Activated naive CD8-positive, alpha-beta T cell treated with anti-CD3 and anti-CD28 coated beads, Interleukin-2, amount 50 U/mL, for 24 hours (primary cell): ENCODE measurements at regions not wholly inside any gene's neighbourhood (a gene's known extent, or its start where the extent isn't known, plus 50 kb on each side); places are given as distances from the start of the nearest gene placed in this dataset.

Experiments used
- ATAC-seq: fragments of 150-1000 bp; cut with Tn5 transposase; one replicate; pipeline ENCODE4 v1.10.0; 2021
- DNase-seq: peaks from one replicate; pipeline ENCODE4 v3.0.0; 2021
- H3K27ac Mint-ChIP-seq: one replicate; pipeline ENCODE4 v1.8.0; 2021; ENCODE audit warnings: mild to moderate bottlenecking, mixed read lengths
- H3K27me3 Mint-ChIP-seq: one replicate; pipeline ENCODE4 v1.8.0; 2021; ENCODE audit warnings: mixed read lengths
- H3K36me3 Mint-ChIP-seq: one replicate; pipeline ENCODE4 v1.8.0; 2021; ENCODE audit warnings: low read depth, mixed read lengths
- H3K4me1 Mint-ChIP-seq: one replicate; pipeline ENCODE4 v1.8.0; 2021; ENCODE audit warnings: mixed read lengths
- H3K4me3 Mint-ChIP-seq: one replicate; pipeline ENCODE4 v1.8.0; 2021; ENCODE audit warnings: mild to moderate bottlenecking, moderate library complexity, mixed read lengths
- H3K9me3 Mint-ChIP-seq: one replicate; pipeline ENCODE4 v1.8.0; 2021; ENCODE audit warnings: mixed read lengths

DNA sequence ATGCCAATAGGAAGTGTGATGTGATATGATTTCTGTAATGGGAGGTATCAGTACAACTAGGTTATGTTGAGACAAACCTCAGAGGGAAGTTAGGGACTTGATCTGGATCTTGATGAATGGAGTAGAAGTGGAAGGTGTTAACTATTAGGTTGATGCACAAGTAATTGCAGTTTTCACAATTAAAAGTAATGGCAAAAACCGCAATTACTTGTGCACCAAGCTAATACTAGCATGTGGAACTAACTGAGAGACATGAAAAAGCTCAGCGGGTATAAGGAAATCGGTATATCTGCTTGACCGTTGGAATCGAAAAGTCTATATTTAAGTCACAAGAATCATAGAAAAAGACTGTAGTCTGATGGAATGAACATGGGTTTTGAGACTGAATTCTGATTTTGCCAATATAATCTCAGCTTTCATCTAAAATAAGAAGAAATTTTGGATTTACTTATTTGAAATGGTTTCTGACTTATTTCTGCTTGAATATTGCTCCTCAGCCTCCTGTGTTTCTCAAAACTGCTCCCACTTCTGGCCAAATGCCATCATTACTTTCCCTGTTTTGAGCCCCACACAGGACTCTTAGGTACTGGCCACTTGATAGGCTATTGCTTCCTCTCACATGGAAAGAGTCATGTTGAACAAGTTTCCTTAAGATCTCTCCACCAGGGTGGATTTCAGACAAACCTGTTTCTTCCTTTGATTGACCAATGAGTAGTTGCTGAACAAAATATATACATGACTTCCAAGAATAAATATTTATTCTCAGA, 271.5 kb upstream of the COL8A1 start:
- Mint-ChIP-seq H3K27me3 (no peaks in the 10 kb centered on the region), H3K4me3 (no peak overlapping the region), H3K4me1 (no peaks in the 10 kb centered on the region), H3K27ac (no peak overlapping the region), H3K9me3 (no peaks in the 10 kb centered on the region), H3K36me3 (no peaks in the 10 kb centered on the region)
- ATAC-seq (no peak), DNase-seq (no peak)

DNA sequence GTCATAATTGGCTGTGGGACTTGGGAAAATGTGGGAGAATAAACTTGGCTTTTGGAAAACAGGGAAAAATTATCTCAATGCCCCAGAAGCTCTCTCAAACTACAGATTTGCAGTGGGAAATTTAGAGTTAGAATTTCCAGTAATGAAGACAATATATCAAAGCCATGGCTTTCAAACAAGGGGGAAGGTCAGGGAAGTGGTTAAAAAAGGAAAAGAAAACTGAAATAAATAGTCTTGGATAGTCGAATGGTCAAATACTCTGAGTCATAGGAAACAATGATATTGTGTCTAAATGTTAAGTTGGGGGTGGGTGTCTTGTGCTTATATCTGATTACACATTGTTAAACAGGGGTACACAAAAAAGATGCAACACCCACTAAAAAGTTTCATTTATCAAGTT, 272.4 kb upstream of the COL8A1 start:
- H3K27me3 Mint-ChIP-seq, result no peaks in the 10 kb centered on the region
- H3K36me3 Mint-ChIP-seq, result no peaks in the 10 kb centered on the region
- no peak overlapping the region for H3K4me3 Mint-ChIP-seq
- H3K27ac Mint-ChIP-seq, result no peak overlapping the region
- DNase-seq (no peak), ATAC-seq (no peak)
- no peaks in the 10 kb centered on the region for H3K4me1 Mint-ChIP-seq
- no peaks in the 10 kb centered on the region for H3K9me3 Mint-ChIP-seq

DNA sequence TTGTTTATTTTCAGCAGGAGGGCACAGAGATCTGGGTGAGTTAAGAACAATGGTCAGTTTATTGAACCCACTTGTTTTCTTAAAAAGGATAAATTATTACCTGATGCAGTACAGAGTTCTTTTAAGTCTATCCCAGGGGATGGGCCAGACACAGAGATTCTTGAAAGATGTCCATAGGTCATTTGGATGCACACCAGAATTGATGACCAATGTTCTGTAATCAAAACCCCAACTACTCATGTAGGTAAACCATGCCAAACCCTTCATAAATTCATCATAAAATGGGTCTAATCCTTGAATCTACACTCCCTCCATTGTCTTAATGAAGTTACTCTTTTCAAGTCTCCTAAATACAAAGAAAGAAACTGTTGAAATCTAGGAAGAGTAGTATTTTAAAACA, 273.0 kb upstream of the COL8A1 start:
- Mint-ChIP-seq H3K27ac (no peak overlapping the region), H3K27me3 (no peaks in the 10 kb centered on the region), H3K4me3 (no peak overlapping the region), H3K36me3 (no peaks in the 10 kb centered on the region), H3K9me3 (no peaks in the 10 kb centered on the region), H3K4me1 (no peaks in the 10 kb centered on the region)
- ATAC-seq (no peak), DNase-seq (no peak)

DNA sequence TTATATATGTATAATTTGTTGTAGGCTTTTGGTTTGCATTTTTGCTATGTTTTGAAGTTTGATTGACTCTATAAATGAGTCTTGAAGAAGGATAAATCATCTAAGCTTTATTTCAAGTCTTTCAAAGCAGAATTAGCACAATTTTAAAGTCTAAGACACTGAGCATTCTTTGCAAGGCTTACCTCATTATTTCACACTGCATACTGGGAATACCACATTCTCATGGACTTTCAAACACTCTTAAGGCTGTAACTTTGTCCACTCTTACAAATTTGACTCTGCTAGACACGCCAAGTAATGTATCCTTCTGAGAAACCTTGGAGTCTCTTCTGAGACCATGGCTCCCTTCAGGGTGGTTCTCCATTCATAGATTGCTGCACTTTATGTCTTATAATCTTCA, 281.3 kb upstream of the COL8A1 start:
- Mint-ChIP-seq H3K4me3 (no peak overlapping the region), H3K27ac (no peak overlapping the region), H3K27me3 (no peaks in the 10 kb centered on the region), H3K36me3 (no peaks in the 10 kb centered on the region), H3K9me3 (peaks cover 6% of the 10 kb centered on the region), H3K4me1 (no peaks in the 10 kb centered on the region)
- DNase-seq (no peak), ATAC-seq (no peak)

DNA sequence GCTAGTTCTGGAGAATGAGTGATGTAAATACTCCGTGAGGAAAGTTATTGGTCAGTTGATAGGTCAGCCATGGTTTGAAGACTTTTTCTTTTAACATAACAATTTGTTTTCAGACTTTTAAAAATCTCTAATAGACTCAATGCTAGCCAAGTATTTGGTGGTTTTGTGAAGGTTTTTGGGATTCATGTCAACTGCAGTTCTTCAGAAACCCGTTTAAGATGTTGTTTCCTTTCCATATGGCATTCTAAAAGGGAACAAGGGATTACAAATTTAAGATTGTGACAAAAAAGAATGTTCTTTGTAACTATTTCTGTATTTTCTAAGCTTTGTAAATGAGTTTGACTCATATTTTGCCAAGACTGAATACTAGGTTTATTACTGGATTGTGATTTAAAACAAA, 281.7 kb upstream of the COL8A1 start:
- DNase-seq (no peak), ATAC-seq (no peak)
- H3K9me3 Mint-ChIP-seq, result peaks cover 6% of the 10 kb centered on the region
- H3K4me1 Mint-ChIP-seq, result no peaks in the 10 kb centered on the region
- H3K27ac Mint-ChIP-seq, result no peak overlapping the region
- H3K4me3 Mint-ChIP-seq, result no peak overlapping the region
- no peaks in the 10 kb centered on the region for H3K27me3 Mint-ChIP-seq
- H3K36me3 Mint-ChIP-seq, result no peaks in the 10 kb centered on the region

DNA sequence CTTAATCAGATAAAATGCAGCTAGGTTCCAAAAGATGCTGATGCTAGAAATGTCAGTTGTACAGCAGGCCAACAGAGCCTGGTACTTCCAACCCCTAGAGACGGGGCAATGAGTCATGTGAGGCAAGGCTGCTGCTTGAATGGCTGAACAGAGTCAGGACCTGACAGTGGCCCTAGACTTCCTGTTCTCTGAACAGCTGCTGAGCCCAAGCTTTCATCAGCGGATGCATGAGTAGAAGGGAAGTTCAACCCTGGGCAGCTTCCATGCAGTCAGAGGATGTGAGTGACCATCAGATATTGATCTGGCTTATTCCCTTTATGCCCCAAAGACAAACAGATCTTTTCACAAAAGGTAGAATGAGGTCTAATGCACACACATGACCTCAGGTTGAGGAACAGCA, 282.9 kb upstream of the COL8A1 start:
- H3K36me3 Mint-ChIP-seq, result no peaks in the 10 kb centered on the region
- peaks cover 8% of the 10 kb centered on the region for H3K9me3 Mint-ChIP-seq
- no peak overlapping the region for H3K4me3 Mint-ChIP-seq
- H3K4me1 Mint-ChIP-seq, result no peaks in the 10 kb centered on the region
- ATAC-seq (no peak), DNase-seq (no peak)
- H3K27me3 Mint-ChIP-seq, result no peaks in the 10 kb centered on the region
- H3K27ac Mint-ChIP-seq, result no peak overlapping the region

DNA sequence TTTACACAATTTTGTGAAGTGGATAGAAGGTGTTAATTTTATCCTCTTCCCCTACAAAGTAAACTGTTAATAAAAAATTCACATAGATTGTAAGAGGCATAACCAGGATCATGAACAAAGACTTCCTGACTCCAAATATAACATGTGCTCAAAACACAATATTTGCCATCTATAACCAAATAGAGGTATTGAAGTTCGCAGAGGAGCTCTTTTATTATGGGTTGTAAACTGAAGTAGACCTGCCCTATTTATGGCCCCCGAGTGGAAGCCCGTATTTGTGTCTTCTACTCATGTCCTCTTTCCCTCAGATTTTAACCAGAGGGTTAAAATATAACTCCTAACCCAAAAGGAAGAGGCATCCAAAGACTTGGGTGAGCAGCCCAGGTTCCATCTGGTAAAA, 285.6 kb upstream of the COL8A1 start:
- no peak for ATAC-seq
- no peak for DNase-seq
- Mint-ChIP-seq H3K27me3 (no peaks in the 10 kb centered on the region), H3K4me3 (no peak overlapping the region), H3K27ac (no peak overlapping the region), H3K36me3 (no peaks in the 10 kb centered on the region), H3K4me1 (no peaks in the 10 kb centered on the region), H3K9me3 (peaks cover 8% of the 10 kb centered on the region)

DNA sequence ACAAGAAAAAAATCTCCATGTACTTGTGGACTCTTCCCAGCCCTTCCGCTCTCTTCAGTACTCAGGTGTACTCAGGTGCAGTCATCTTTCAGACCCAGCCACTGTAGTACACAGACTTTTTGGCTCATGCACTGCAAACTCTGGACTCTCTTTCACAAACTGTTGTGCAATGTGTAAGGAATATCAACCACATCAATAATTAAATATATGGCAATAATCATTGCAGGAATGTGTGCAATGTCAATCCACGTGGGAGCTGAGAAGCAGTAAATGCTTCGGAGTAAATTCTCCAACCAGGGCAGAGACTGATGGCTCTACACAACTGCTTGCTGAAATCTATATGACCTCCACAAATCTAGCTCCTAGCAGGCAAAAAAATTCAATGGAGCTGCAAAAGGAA, 287.3 kb upstream of the COL8A1 start:
- H3K36me3 Mint-ChIP-seq, result no peaks in the 10 kb centered on the region
- peaks cover 8% of the 10 kb centered on the region for H3K9me3 Mint-ChIP-seq
- H3K27me3 Mint-ChIP-seq, result no peaks in the 10 kb centered on the region
- ATAC-seq (no peak), DNase-seq (no peak)
- H3K4me3 Mint-ChIP-seq, result no peak overlapping the region
- no peak overlapping the region for H3K27ac Mint-ChIP-seq
- no peaks in the 10 kb centered on the region for H3K4me1 Mint-ChIP-seq

DNA sequence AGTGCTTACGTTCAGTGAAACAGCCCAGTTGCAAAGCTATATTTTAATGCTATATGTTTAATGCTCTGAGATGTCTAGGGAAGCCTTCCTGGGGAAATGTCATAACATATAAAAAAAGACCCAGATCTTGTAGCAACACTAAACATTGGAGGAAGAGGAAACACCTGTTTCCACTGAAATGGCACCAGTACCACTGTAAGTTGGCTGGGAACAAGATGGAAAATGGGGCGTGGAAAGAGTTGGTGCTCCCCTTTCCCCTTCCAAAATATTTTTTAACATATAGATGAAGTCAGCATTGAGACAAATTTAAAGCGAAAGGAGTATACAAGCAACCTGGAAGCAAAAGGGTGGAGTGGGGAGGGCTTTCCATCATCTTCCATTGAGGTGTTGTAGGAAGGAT, 289.9 kb upstream of the COL8A1 start:
- no peaks in the 10 kb centered on the region for H3K4me1 Mint-ChIP-seq
- no peaks in the 10 kb centered on the region for H3K27me3 Mint-ChIP-seq
- peaks cover 3% of the 10 kb centered on the region for H3K9me3 Mint-ChIP-seq
- DNase-seq, result no peak
- no peak overlapping the region for H3K27ac Mint-ChIP-seq
- ATAC-seq, result no peak
- H3K36me3 Mint-ChIP-seq, result no peaks in the 10 kb centered on the region
- no peak overlapping the region for H3K4me3 Mint-ChIP-seq

DNA sequence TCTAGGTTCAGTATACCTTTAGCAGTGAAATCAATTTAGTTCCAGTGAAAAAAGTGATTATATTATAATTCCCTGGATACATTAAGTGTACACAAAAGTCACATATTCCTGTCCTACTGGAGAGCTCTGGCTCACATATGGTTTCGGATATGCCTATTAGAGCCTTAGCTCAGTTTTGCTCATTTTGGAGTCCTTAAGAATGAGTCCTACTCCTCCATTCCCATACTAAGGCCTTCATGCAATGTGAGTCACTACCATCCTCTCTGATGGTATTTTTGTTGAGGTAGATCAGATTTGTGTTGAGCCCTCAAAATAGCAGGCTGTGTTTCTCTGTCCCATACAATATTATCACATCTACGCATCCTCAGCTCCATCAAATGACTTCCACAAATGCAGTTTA, 294.2 kb upstream of the COL8A1 start:
- DNase-seq (no peak), ATAC-seq (no peak)
- no peak overlapping the region for H3K4me3 Mint-ChIP-seq
- H3K9me3 Mint-ChIP-seq, result peaks cover 5% of the 10 kb centered on the region
- no peaks in the 10 kb centered on the region for H3K36me3 Mint-ChIP-seq
- H3K4me1 Mint-ChIP-seq, result no peaks in the 10 kb centered on the region
- H3K27ac Mint-ChIP-seq, result no peak overlapping the region
- no peaks in the 10 kb centered on the region for H3K27me3 Mint-ChIP-seq

DNA sequence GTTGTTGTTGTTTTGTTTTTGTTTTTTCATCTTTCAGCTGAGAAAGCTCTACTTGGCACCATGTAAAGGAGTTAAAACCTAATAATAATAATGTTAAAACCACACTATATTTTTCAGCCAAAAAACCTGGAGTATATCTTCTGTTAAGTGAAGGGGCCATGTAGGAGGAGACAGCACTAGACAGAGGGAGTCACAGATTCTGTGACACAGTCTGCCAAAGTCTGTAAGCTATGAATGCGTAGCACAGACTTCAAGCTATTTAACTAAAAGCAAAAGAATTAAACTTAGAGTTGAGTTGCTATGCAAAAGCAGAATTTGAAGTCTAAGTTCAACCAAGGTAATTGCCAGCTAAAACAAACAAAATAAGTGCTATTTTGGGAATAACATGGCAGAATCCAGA, 296.0 kb upstream of the COL8A1 start:
- peaks cover 9% of the 10 kb centered on the region for H3K9me3 Mint-ChIP-seq
- DNase-seq, result no peak
- ATAC-seq, result no peak
- no peaks in the 10 kb centered on the region for H3K27me3 Mint-ChIP-seq
- no peaks in the 10 kb centered on the region for H3K36me3 Mint-ChIP-seq
- no peak overlapping the region for H3K4me3 Mint-ChIP-seq
- no peak overlapping the region for H3K27ac Mint-ChIP-seq
- no peaks in the 10 kb centered on the region for H3K4me1 Mint-ChIP-seq

DNA sequence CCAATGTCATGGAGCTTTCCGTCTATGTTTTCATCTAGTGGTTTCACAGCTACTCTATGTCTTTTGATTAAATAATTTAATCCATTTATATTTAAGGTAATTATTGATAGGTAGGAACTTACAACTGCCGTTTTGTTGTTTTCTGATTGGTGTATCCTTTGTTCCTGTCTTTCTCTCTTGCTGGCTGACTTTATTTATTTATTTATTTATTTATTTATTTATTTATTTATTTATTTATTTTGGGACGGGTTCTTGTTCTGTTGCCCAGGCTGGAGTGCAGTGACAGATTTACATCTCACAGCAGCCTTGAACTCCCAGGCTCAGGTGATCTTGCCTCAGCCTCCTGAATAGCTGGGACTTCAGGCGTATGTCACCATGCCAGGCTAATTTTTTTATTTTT, 299.2 kb upstream of the COL8A1 start:
- Mint-ChIP-seq H3K4me1 (no peaks in the 10 kb centered on the region), H3K27ac (no peak overlapping the region), H3K36me3 (no peaks in the 10 kb centered on the region), H3K27me3 (no peaks in the 10 kb centered on the region), H3K4me3 (no peak overlapping the region), H3K9me3 (peaks cover 9% of the 10 kb centered on the region)
- DNase-seq (no peak), ATAC-seq (no peak)

DNA sequence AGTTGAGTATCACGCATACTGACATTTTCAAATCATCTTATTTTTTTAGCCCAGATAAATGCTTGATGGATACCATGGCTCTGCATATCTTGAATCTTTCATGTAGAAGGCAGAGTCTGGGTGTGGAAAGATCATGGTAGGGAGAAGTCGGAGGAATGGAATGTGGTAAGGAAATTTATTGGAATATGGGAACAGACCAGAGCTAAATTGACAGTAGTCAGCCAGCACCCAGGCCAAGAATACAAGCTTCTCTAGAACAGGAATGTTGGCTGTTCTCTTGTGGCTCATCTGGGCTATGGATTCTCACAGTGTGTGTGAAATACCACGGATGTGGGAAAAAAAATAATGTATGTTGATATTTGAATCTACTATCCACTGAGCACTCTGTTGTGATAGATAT, 305.7 kb upstream of the COL8A1 start:
- Mint-ChIP-seq H3K27ac (no peak overlapping the region), H3K36me3 (no peaks in the 10 kb centered on the region), H3K9me3 (no peaks in the 10 kb centered on the region), H3K27me3 (no peaks in the 10 kb centered on the region), H3K4me1 (no peaks in the 10 kb centered on the region), H3K4me3 (no peak overlapping the region)
- no peak for ATAC-seq
- DNase-seq, result no peak

DNA sequence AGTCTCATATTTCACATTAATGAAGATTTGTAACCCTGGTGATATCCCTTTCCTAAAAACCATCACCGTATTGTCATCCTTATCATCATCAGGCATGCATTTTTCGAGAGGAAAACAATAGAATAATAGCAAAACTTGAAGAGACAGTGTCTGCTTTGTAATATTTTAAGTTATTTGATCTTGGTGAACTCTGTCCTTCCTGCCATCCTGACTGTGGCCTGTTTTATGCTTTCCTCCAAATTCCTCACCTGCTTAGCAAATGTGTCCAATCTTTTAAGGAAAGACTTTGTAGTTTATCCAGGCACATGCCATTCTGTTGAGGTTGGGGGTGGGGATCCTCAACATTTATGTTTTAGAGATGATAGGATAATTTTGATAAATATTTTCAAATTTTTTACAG, 306.1 kb upstream of the COL8A1 start:
- no peaks in the 10 kb centered on the region for H3K36me3 Mint-ChIP-seq
- no peaks in the 10 kb centered on the region for H3K9me3 Mint-ChIP-seq
- no peak overlapping the region for H3K27ac Mint-ChIP-seq
- no peaks in the 10 kb centered on the region for H3K4me1 Mint-ChIP-seq
- no peak overlapping the region for H3K4me3 Mint-ChIP-seq
- no peaks in the 10 kb centered on the region for H3K27me3 Mint-ChIP-seq
- no peak for ATAC-seq
- no peak for DNase-seq

DNA sequence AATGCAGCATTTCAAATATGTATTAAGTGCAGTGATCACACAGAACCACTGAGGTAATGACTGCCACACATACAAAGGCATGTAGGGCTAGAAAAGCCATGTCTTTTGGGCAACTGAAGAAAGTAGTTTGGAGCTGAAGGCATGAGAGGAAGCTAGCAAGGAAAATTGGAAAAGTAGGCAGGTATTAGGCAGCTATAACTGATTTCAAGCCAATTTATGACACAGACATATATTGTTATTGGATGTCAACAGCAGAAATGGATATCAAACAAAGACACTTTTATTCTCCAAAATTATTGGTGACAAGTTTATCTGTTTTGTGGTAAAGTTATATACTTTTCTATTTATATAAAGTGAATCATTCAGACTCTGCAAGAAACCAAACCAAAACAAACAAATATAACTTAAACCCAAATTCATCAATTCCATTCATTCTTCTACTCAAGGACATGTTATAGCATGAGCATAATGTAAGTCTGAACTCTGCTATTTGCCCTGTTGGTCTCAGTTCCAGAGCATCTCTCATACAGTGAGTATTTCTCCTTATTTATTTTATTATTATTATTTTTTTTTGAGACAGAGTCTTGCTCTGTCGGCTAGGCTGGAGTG, 307.4 kb upstream of the COL8A1 start:
- DNase-seq (no peak), ATAC-seq (no peak)
- Mint-ChIP-seq H3K27me3 (no peaks in the 10 kb centered on the region), H3K36me3 (no peaks in the 10 kb centered on the region), H3K27ac (no peak overlapping the region), H3K9me3 (no peaks in the 10 kb centered on the region), H3K4me1 (no peaks in the 10 kb centered on the region), H3K4me3 (no peak overlapping the region)

DNA sequence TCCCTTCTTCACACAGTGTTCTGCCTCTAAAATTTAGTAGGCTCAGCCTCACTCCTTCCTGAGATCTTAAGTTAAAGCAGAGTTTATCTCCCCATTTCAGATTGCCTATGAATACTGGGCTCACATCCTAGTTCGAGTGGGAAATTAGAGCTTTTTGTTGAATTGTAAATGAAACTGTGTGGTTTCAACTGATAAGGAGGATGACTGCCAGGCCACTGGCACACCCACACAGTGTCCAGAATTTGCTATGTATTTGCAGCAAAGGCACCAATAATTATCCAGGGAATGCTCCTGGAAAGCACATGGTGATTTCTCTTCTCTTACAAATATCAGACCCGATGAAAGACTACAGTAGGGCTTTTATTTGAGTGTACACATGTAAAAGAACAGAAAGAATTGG, 308.1 kb upstream of the COL8A1 start:
- DNase-seq (no peak), ATAC-seq (no peak)
- H3K4me3 Mint-ChIP-seq, result no peak overlapping the region
- no peak overlapping the region for H3K27ac Mint-ChIP-seq
- no peaks in the 10 kb centered on the region for H3K9me3 Mint-ChIP-seq
- H3K36me3 Mint-ChIP-seq, result no peaks in the 10 kb centered on the region
- no peaks in the 10 kb centered on the region for H3K4me1 Mint-ChIP-seq
- H3K27me3 Mint-ChIP-seq, result no peaks in the 10 kb centered on the region
